IMR-90 (cell line): ENCODE measurements at regions not wholly inside any gene's neighbourhood (a gene's known extent, or its start where the extent isn't known, plus 50 kb on each side); places are given as distances from the start of the nearest gene placed in this dataset.

ENCODE experiments used
- ATAC-seq: fragments of 200-7000 bp; cut with Tn5 transposase; 2 replicates; pipeline ENCODE4 v1.9.1; 2020; ENCODE audit warnings: low read depth, mild to moderate bottlenecking, moderate library complexity
- BruUV-seq: library from RNA; stranded (reverse); fragments of 400-500 nt; replicated peaks from 2 replicates; lab custom pipeline; 2021; lab: Mats Ljungman, UMichigan
- CTCF ChIA-PET: fragments of 300-600 bp; formaldehyde crosslinking; extraction: SDS; loops from one replicate; lab custom pipeline; 2021; ENCODE audit warnings: antibody characterized with exemption; lab: Yijun Ruan, JAX
- POLR2A ChIA-PET: fragments of 300-600 bp; sonication (Branson Sonifier 250); formaldehyde crosslinking; loops from one replicate; lab custom pipeline; 2022; ENCODE audit warnings: antibody characterized with exemption; ENCODE audit not compliant: unreplicated experiment; lab: Charles Lee
- DNase-seq: peaks from one replicate; pipeline ENCODE4 v3.0.0; 2013
- H2AFZ ChIP-seq: replicated peaks from 2 replicates; pipeline ENCODE3; 2013; ENCODE audit warnings: low read length, mild to moderate bottlenecking; ENCODE audit not compliant: poor library complexity
- H2AK5ac ChIP-seq: 2 replicates; pipeline ENCODE4 v1.6.1; 2013; ENCODE audit warnings: low read depth, low read length, inconsistent platforms
- H2AK9ac ChIP-seq: replicated peaks from 2 replicates; pipeline ENCODE3; 2013; ENCODE audit warnings: mild to moderate bottlenecking, low read depth, low read length, moderate library complexity; ENCODE audit not compliant: poor library complexity
- H2BK120ac ChIP-seq: 2 replicates; pipeline ENCODE4 v1.6.1; 2013; ENCODE audit warnings: low read depth, low read length, inconsistent platforms
- H2BK15ac ChIP-seq: 3 replicates; pipeline ENCODE4 v1.6.1; 2013; ENCODE audit warnings: low read depth, low read length, inconsistent platforms
- H2BK20ac ChIP-seq: 2 replicates; pipeline ENCODE4 v1.6.1; 2013; ENCODE audit warnings: low read depth, mild to moderate bottlenecking, inconsistent platforms, low read length, moderate library complexity
- H2BK5ac ChIP-seq: 2 replicates; pipeline ENCODE4 v1.6.1; 2013; ENCODE audit warnings: mild to moderate bottlenecking, low read depth, low read length, inconsistent platforms; ENCODE audit not compliant: poor library complexity, severe bottlenecking
- H3K14ac ChIP-seq: replicated peaks from 2 replicates; pipeline ENCODE4 v1.6.1; 2013; ENCODE audit warnings: low read depth, low read length, inconsistent platforms
- H3K18ac ChIP-seq: 2 replicates; pipeline ENCODE4 v1.6.1; 2013; ENCODE audit warnings: low read depth, low read length, control low read depth
- H3K23ac ChIP-seq: 2 replicates; pipeline ENCODE4 v1.6.1; 2013; ENCODE audit warnings: low read depth, low read length, inconsistent platforms
- H3K27ac ChIP-seq: 2 replicates; pipeline ENCODE4 v1.5.1; 2013; ENCODE audit warnings: mild to moderate bottlenecking, control low read depth, low read length; ENCODE audit not compliant: insufficient read depth
- H3K27me3 ChIP-seq: 2 replicates; pipeline ENCODE4 v1.6.1; 2013; ENCODE audit warnings: low read length; ENCODE audit not compliant: control insufficient read depth, insufficient read depth
- H3K36me3 ChIP-seq: 2 replicates; pipeline ENCODE4 v1.6.1; 2013; ENCODE audit warnings: low read length, mixed read lengths; ENCODE audit not compliant: control insufficient read depth, insufficient read depth
- H3K4ac ChIP-seq: 2 replicates; pipeline ENCODE4 v1.6.1; 2013; ENCODE audit warnings: low read depth, low read length, inconsistent platforms
- H3K4me1 ChIP-seq: 2 replicates; pipeline ENCODE4 v1.6.1; 2013; ENCODE audit warnings: low read length, mixed read lengths; ENCODE audit not compliant: control insufficient read depth, insufficient read depth
- H3K4me2 ChIP-seq: 2 replicates; pipeline ENCODE4 v1.6.1; 2013; ENCODE audit warnings: low read depth, mild to moderate bottlenecking, control low read depth, low read length, moderate library complexity
- H3K4me3 ChIP-seq: 2 replicates; pipeline ENCODE4 v1.5.1; 2013; ENCODE audit warnings: low read depth, mild to moderate bottlenecking, control low read depth, low read length, moderate library complexity; ENCODE audit not compliant: insufficient read depth
- H3K56ac ChIP-seq: 2 replicates; pipeline ENCODE4 v1.6.1; 2013; ENCODE audit warnings: low read length, inconsistent platforms; ENCODE audit not compliant: insufficient read depth; ENCODE audit errors: extremely low read depth
- H3K79me1 ChIP-seq, 2 experiments: 2 replicates each; pipeline ENCODE4 v1.6.1; 2013; ENCODE audit warnings: low read length in 2 of 2, inconsistent platforms in 1 of 2, low read depth in 1 of 2
- H3K9ac ChIP-seq: 2 replicates; pipeline ENCODE4 v1.6.1; 2013; ENCODE audit warnings: low read depth, low read length, control low read depth
- H3K9me1 ChIP-seq: 2 replicates; pipeline ENCODE4 v1.6.1; 2013; ENCODE audit warnings: low read length, inconsistent platforms; ENCODE audit not compliant: insufficient read depth
- H3K9me3 ChIP-seq: 2 replicates; pipeline ENCODE4 v1.6.1; 2013; ENCODE audit warnings: low read length; ENCODE audit not compliant: control insufficient read depth, insufficient read depth
- H4K20me1 ChIP-seq: 2 replicates; pipeline ENCODE4 v1.6.1; 2013; ENCODE audit warnings: low read length, inconsistent platforms; ENCODE audit not compliant: insufficient read depth
- H4K5ac ChIP-seq: 2 replicates; pipeline ENCODE4 v1.6.1; 2013; ENCODE audit warnings: mild to moderate bottlenecking, low read depth, low read length, control low read depth
- H4K8ac ChIP-seq, 2 experiments: 2 replicates each; pipeline ENCODE4 v1.6.1; 2013; ENCODE audit warnings: low read depth in 2 of 2, low read length in 2 of 2, control low read depth in 1 of 2, inconsistent platforms in 1 of 2
- H4K91ac ChIP-seq: 2 replicates; pipeline ENCODE4 v1.6.1; 2013; ENCODE audit warnings: low read depth, low read length, inconsistent platforms; ENCODE audit not compliant: insufficient read depth
- BHLHE40 ChIP-seq: fragments of 150-350 bp; IDR thresholded peaks from 2 replicates; pipeline ENCODE4 v1.6.1; 2016; ENCODE audit warnings: mild to moderate bottlenecking, low read depth, low read length
- CEBPB ChIP-seq: IDR thresholded peaks from 2 replicates; pipeline ENCODE4 v1.6.1; 2012; ENCODE audit warnings: low read depth, low read length, improper control_type of control experiment
- CHD1 ChIP-seq: IDR thresholded peaks from 2 replicates; pipeline ENCODE4 v1.6.1; 2012; ENCODE audit warnings: low read depth, low read length, improper control_type of control experiment
- FOS ChIP-seq: fragments of 150-350 bp; IDR thresholded peaks from 2 replicates; pipeline ENCODE4 v1.6.1; 2016; ENCODE audit warnings: low read depth, low read length
- MAFK ChIP-seq: IDR thresholded peaks from 2 replicates; pipeline ENCODE4 v1.6.1; 2012; ENCODE audit warnings: low read depth, low read length, improper control_type of control experiment
- MAZ ChIP-seq: IDR thresholded peaks from 2 replicates; pipeline ENCODE4 v1.6.1; 2012; ENCODE audit warnings: low read depth, mild to moderate bottlenecking, low read length, improper control_type of control experiment, moderate library complexity, borderline replicate concordance
- MXI1 ChIP-seq: IDR thresholded peaks from 2 replicates; pipeline ENCODE4 v1.6.1; 2012; ENCODE audit warnings: low read depth, mild to moderate bottlenecking, low read length, moderate library complexity, borderline replicate concordance
- NFE2L2 ChIP-seq: fragments of 150-350 bp; IDR thresholded peaks from 2 replicates; pipeline ENCODE4 v1.6.1; 2016; ENCODE audit warnings: low read depth, mild to moderate bottlenecking, low read length
- POLR2A ChIP-seq: IDR thresholded peaks from 2 replicates; pipeline ENCODE4 v1.6.1; 2012; ENCODE audit warnings: mild to moderate bottlenecking, low read depth, low read length
- RCOR1 ChIP-seq: IDR thresholded peaks from 2 replicates; pipeline ENCODE4 v1.6.1; 2012; ENCODE audit warnings: mild to moderate bottlenecking, low read length, improper control_type of control experiment; ENCODE audit not compliant: insufficient replicate concordance
- RFX5 ChIP-seq: IDR thresholded peaks from 2 replicates; pipeline ENCODE4 v1.8.0; 2012; ENCODE audit warnings: low read depth, mild to moderate bottlenecking, low read length, moderate library complexity
- WGBS, 2 experiments: methylation state at CpG; one replicate each; pipeline versions ENCODE4 v1.1.5 to v1.1.7; 2013; ENCODE audit warnings: missing lambda C conversion rate in 2 of 2; ENCODE audit not compliant: insufficient read length in 1 of 2; ENCODE audit errors: extremely low coverage in 2 of 2; 5-methylcytosine and 5-hydroxymethylcytosine counted together
- dilution Hi-C: fragments of 300-500 bp; cut with HindIII; formaldehyde crosslinking; loops from one replicate; pipeline ENCODE4 v1.14.3; 2018; ENCODE audit warnings: low sequenced_read_pairs; ENCODE audit not compliant: unreplicated experiment
- in situ Hi-C: fragments of 300-500 bp; cut with MboI; formaldehyde crosslinking; loops from 3 replicates; pipeline ENCODE4 v1.14.3; 2019; ENCODE audit warnings: low sequenced_read_pairs, inconsistent platforms, mixed read lengths
- intact Hi-C: fragments of 100-400 bp; cut with micrococcal nuclease; formaldehyde crosslinking; loops from 2 replicates; pipeline ENCODE4 v1.10.0; 2022
- TF ChIP-seq, protein P1 (sequence below): fragments of 150-350 bp; IDR thresholded peaks from 2 replicates; pipeline ENCODE4 v1.6.1; 2016; ENCODE audit warnings: low read depth, mild to moderate bottlenecking, low read length, moderate library complexity, borderline replicate concordance
- TF ChIP-seq, protein P2 (sequence below): conservative IDR thresholded peaks from 2 replicates; pipeline ENCODE4 v1.5.1; 2012; ENCODE audit warnings: mild to moderate bottlenecking, low read depth, low read length, improper control_type of control experiment

DNA sequence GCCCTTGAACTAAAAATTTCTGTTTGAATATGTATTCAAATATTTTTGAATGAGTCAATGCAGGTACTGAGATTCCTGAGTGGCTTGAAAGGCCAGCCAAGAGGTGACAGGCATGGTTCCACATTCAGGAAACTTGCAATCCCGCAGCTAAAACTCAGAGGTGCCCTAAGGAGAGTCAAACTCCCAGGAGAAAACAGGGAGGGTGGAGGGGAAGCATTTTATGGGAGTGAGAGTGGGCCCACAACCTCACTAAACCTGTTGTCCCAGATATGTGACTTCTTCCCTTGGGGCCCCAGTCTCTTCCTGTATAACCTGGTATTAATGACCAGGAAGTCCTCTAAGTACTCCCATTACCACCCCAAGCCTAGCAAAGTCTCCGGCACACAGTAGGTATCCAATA is 189.6 kb downstream of the PLPP3 start:
- WGBS, 2 experiments, result no CpG with 5 or more reads among the region's 2 CpGs

More for the DNA sequence above, 189.6 kb downstream of the PLPP3 start:
- no peak for DNase-seq
- Histone ChIP-seq H3K4me3 (no peak overlapping the region), H2AK9ac (no peak overlapping the region), H2AFZ (no peak overlapping the region), H3K79me1 (no peaks in the 10 kb centered on the region), H3K14ac (no peak overlapping the region), H2BK15ac (no peak overlapping the region), H3K56ac (no peak overlapping the region), H3K9me3 (no peaks in the 10 kb centered on the region), H3K4me1 (no peaks in the 10 kb centered on the region), H3K4ac (no peak overlapping the region), H4K5ac (no peak overlapping the region; the same call in 1 of the 2 replicates), H2BK120ac (no peak overlapping the region), H3K27ac (no peak overlapping the region), H2BK5ac (no peak overlapping the region), H2BK20ac (no peak overlapping the region), H4K20me1 (no peaks in the 10 kb centered on the region), H4K91ac (no peak overlapping the region), H3K9me1 (no peaks in the 10 kb centered on the region), H2AK5ac (no peak overlapping the region), H3K36me3 (no peaks in the 10 kb centered on the region), H4K8ac (no peak overlapping the region), H3K4me2 (no peak overlapping the region), H3K9ac (no peak overlapping the region), H3K23ac (no peak overlapping the region), H3K18ac (no peak overlapping the region), H3K27me3 (no peaks in the 10 kb centered on the region)
- no TSS peak for BruUV-seq
- TF ChIP-seq MAZ (no peak), FOS (no peak), BHLHE40 (no peak), POLR2A (no peak), RFX5 (no peak), CEBPB (no peak), MXI1 (no peak), CHD1 (no peak), MAFK (no peak), NFE2L2 (no peak), RCOR1 (no peak)
- TF ChIP-seq, protein P1, sequence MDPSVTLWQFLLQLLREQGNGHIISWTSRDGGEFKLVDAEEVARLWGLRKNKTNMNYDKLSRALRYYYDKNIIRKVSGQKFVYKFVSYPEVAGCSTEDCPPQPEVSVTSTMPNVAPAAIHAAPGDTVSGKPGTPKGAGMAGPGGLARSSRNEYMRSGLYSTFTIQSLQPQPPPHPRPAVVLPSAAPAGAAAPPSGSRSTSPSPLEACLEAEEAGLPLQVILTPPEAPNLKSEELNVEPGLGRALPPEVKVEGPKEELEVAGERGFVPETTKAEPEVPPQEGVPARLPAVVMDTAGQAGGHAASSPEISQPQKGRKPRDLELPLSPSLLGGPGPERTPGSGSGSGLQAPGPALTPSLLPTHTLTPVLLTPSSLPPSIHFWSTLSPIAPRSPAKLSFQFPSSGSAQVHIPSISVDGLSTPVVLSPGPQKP, result no peak
- TF ChIP-seq, protein P2, sequence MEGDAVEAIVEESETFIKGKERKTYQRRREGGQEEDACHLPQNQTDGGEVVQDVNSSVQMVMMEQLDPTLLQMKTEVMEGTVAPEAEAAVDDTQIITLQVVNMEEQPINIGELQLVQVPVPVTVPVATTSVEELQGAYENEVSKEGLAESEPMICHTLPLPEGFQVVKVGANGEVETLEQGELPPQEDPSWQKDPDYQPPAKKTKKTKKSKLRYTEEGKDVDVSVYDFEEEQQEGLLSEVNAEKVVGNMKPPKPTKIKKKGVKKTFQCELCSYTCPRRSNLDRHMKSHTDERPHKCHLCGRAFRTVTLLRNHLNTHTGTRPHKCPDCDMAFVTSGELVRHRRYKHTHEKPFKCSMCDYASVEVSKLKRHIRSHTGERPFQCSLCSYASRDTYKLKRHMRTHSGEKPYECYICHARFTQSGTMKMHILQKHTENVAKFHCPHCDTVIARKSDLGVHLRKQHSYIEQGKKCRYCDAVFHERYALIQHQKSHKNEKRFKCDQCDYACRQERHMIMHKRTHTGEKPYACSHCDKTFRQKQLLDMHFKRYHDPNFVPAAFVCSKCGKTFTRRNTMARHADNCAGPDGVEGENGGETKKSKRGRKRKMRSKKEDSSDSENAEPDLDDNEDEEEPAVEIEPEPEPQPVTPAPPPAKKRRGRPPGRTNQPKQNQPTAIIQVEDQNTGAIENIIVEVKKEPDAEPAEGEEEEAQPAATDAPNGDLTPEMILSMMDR, result no peak
- ATAC-seq, result no peak
- intact Hi-C loops (no loop called here), dilution Hi-C loops (no loop called here), in situ Hi-C loops (no loop called here)
- ChIA-PET CTCF (no interaction called here), POLR2A (no interaction called here)
